T-helper 2 cell treated with Interferon-gamma antibody and Interleukin-4, amounts not matched to agents 5 μg/mL and 100 μg/mL, for 36 hours (primary cell): ENCODE measurements at regions not wholly inside any gene's neighbourhood (a gene's known extent, or its start where the extent isn't known, plus 50 kb on each side); places are given as distances from the start of the nearest gene placed in this dataset.

Source experiments
- DNase-seq: peaks from one replicate; pipeline ENCODE4 v3.0.0; 2021; ENCODE audit warnings: low spot score
- H3K27ac Mint-ChIP-seq: one replicate; pipeline ENCODE4 v1.8.0; 2021; ENCODE audit warnings: mild to moderate bottlenecking, mixed read lengths
- H3K27me3 Mint-ChIP-seq: one replicate; pipeline ENCODE4 v1.8.0; 2021; ENCODE audit warnings: low read depth, mixed read lengths
- H3K36me3 Mint-ChIP-seq: one replicate; pipeline ENCODE4 v1.8.0; 2021; ENCODE audit warnings: low read depth, mixed read lengths
- H3K4me1 Mint-ChIP-seq: one replicate; pipeline ENCODE4 v1.8.0; 2021; ENCODE audit warnings: low read depth, mixed read lengths
- H3K4me3 Mint-ChIP-seq: one replicate; pipeline ENCODE4 v1.8.0; 2022; ENCODE audit warnings: mild to moderate bottlenecking, moderate library complexity, mixed read lengths
- H3K9me3 Mint-ChIP-seq: one replicate; pipeline ENCODE4 v1.8.0; 2021; ENCODE audit warnings: mixed read lengths

GRCh38 chr3:99114565-99115291 is 213.2 kb upstream of the DCBLD2 start:
- no peaks in the 10 kb centered on the region for H3K36me3 Mint-ChIP-seq
- no peak overlapping the region for H3K27ac Mint-ChIP-seq
- H3K4me3 Mint-ChIP-seq: no peak overlapping the region
- no peaks in the 10 kb centered on the region for H3K4me1 Mint-ChIP-seq
- no peaks in the 10 kb centered on the region for H3K9me3 Mint-ChIP-seq
- no peaks in the 10 kb centered on the region for H3K27me3 Mint-ChIP-seq
- no peak for DNase-seq

GRCh38 chr3:99111235-99111634 is 209.7 kb upstream of the DCBLD2 start:
- Mint-ChIP-seq H3K4me3 (no peak overlapping the region), H3K4me1 (no peaks in the 10 kb centered on the region), H3K36me3 (no peaks in the 10 kb centered on the region), H3K9me3 (no peaks in the 10 kb centered on the region), H3K27ac (no peak overlapping the region), H3K27me3 (no peaks in the 10 kb centered on the region)
- DNase-seq: no peak

GRCh38 chr3:99110401-99110800 is 208.9 kb upstream of the DCBLD2 start:
- Mint-ChIP-seq H3K27me3 (no peaks in the 10 kb centered on the region), H3K36me3 (no peaks in the 10 kb centered on the region), H3K4me3 (no peak overlapping the region), H3K4me1 (no peaks in the 10 kb centered on the region), H3K9me3 (no peaks in the 10 kb centered on the region), H3K27ac (no peak overlapping the region)
- DNase-seq: no peak

- H3K27ac Mint-ChIP-seq: no peak overlapping the region
- H3K9me3 Mint-ChIP-seq: no peaks in the 10 kb centered on the region
- no peak for DNase-seq
- no peaks in the 10 kb centered on the region for H3K36me3 Mint-ChIP-seq
- H3K4me1 Mint-ChIP-seq: no peaks in the 10 kb centered on the region
- no peaks in the 10 kb centered on the region for H3K27me3 Mint-ChIP-seq
- no peak overlapping the region for H3K4me3 Mint-ChIP-seq
Observed at GRCh38 chr3:99108508-99108907, 207.0 kb upstream of the DCBLD2 start.

- Mint-ChIP-seq H3K27me3 (no peaks in the 10 kb centered on the region), H3K4me3 (no peak overlapping the region), H3K4me1 (no peaks in the 10 kb centered on the region), H3K36me3 (no peaks in the 10 kb centered on the region), H3K27ac (no peak overlapping the region), H3K9me3 (no peaks in the 10 kb centered on the region)
- no peak for DNase-seq
Observed at GRCh38 chr3:99094606-99095005, 193.1 kb upstream of the DCBLD2 start.

GRCh38 chr3:99087277-99087676 is 185.8 kb upstream of the DCBLD2 start:
- Mint-ChIP-seq H3K36me3 (no peaks in the 10 kb centered on the region), H3K4me1 (no peaks in the 10 kb centered on the region), H3K4me3 (no peak overlapping the region), H3K9me3 (no peaks in the 10 kb centered on the region), H3K27ac (no peak overlapping the region), H3K27me3 (no peaks in the 10 kb centered on the region)
- no peak for DNase-seq

GRCh38 chr3:99084826-99085225 is 183.3 kb upstream of the DCBLD2 start:
- no peak for DNase-seq
- Mint-ChIP-seq H3K27me3 (no peaks in the 10 kb centered on the region), H3K36me3 (no peaks in the 10 kb centered on the region), H3K4me3 (no peak overlapping the region), H3K4me1 (no peaks in the 10 kb centered on the region), H3K9me3 (no peaks in the 10 kb centered on the region), H3K27ac (no peak overlapping the region)

GRCh38 chr3:99084156-99084555 is 182.7 kb upstream of the DCBLD2 start:
- H3K27ac Mint-ChIP-seq: no peak overlapping the region
- no peak overlapping the region for H3K4me3 Mint-ChIP-seq
- no peaks in the 10 kb centered on the region for H3K27me3 Mint-ChIP-seq
- H3K4me1 Mint-ChIP-seq: no peaks in the 10 kb centered on the region
- DNase-seq: no peak
- no peaks in the 10 kb centered on the region for H3K36me3 Mint-ChIP-seq
- H3K9me3 Mint-ChIP-seq: no peaks in the 10 kb centered on the region

GRCh38 chr3:99071096-99071495 is 169.6 kb upstream of the DCBLD2 start:
- H3K4me1 Mint-ChIP-seq: no peaks in the 10 kb centered on the region
- no peak for DNase-seq

GRCh38 chr3:99069973-99070372 is 168.5 kb upstream of the DCBLD2 start:
- H3K27ac Mint-ChIP-seq: no peak overlapping the region
- no peak overlapping the region for H3K4me3 Mint-ChIP-seq
- no peak for DNase-seq
- H3K9me3 Mint-ChIP-seq: no peaks in the 10 kb centered on the region
- no peaks in the 10 kb centered on the region for H3K36me3 Mint-ChIP-seq
- no peaks in the 10 kb centered on the region for H3K4me1 Mint-ChIP-seq
- H3K27me3 Mint-ChIP-seq: no peaks in the 10 kb centered on the region

More at GRCh38 chr3:99071096-99071495, 169.6 kb upstream of the DCBLD2 start:
- Mint-ChIP-seq H3K27me3 (no peaks in the 10 kb centered on the region), H3K36me3 (no peaks in the 10 kb centered on the region), H3K4me3 (no peak overlapping the region), H3K9me3 (no peaks in the 10 kb centered on the region), H3K27ac (no peak overlapping the region)

- no peaks in the 10 kb centered on the region for H3K9me3 Mint-ChIP-seq
- no peak for DNase-seq
- H3K4me1 Mint-ChIP-seq: no peaks in the 10 kb centered on the region
- H3K27ac Mint-ChIP-seq: no peak overlapping the region
- no peaks in the 10 kb centered on the region for H3K36me3 Mint-ChIP-seq
- no peaks in the 10 kb centered on the region for H3K27me3 Mint-ChIP-seq
- H3K4me3 Mint-ChIP-seq: no peak overlapping the region
Observed at GRCh38 chr3:99066863-99067262, 165.4 kb upstream of the DCBLD2 start.

- no peaks in the 10 kb centered on the region for H3K27me3 Mint-ChIP-seq
- no peak overlapping the region for H3K4me3 Mint-ChIP-seq
- H3K9me3 Mint-ChIP-seq: no peaks in the 10 kb centered on the region
- no peaks in the 10 kb centered on the region for H3K36me3 Mint-ChIP-seq
- H3K4me1 Mint-ChIP-seq: no peaks in the 10 kb centered on the region
- H3K27ac Mint-ChIP-seq: no peak overlapping the region
- no peak for DNase-seq
Observed at GRCh38 chr3:99049164-99049563, 147.7 kb upstream of the DCBLD2 start.

- Mint-ChIP-seq H3K36me3 (no peaks in the 10 kb centered on the region), H3K9me3 (peaks cover 2% of the 10 kb centered on the region), H3K4me1 (no peaks in the 10 kb centered on the region), H3K27me3 (no peaks in the 10 kb centered on the region), H3K4me3 (no peak overlapping the region), H3K27ac (no peak overlapping the region)
- no peak for DNase-seq
Observed at GRCh38 chr3:99041747-99042146, 140.3 kb upstream of the DCBLD2 start.

GRCh38 chr3:99031778-99032177 is 130.3 kb upstream of the DCBLD2 start:
- H3K36me3 Mint-ChIP-seq: no peaks in the 10 kb centered on the region
- H3K27me3 Mint-ChIP-seq: no peaks in the 10 kb centered on the region
- no peaks in the 10 kb centered on the region for H3K4me1 Mint-ChIP-seq
- H3K27ac Mint-ChIP-seq: no peak overlapping the region
- peaks cover 13% of the 10 kb centered on the region for H3K9me3 Mint-ChIP-seq
- no peak overlapping the region for H3K4me3 Mint-ChIP-seq
- DNase-seq: no peak

GRCh38 chr3:99023590-99024192 is 122.2 kb upstream of the DCBLD2 start:
- no peak for DNase-seq
- no peak overlapping the region for H3K4me3 Mint-ChIP-seq
- H3K27ac Mint-ChIP-seq: no peak overlapping the region
- no peaks in the 10 kb centered on the region for H3K36me3 Mint-ChIP-seq
- H3K4me1 Mint-ChIP-seq: no peaks in the 10 kb centered on the region
- H3K9me3 Mint-ChIP-seq: peaks cover 11% of the 10 kb centered on the region
- peaks cover 3% of the 10 kb centered on the region for H3K27me3 Mint-ChIP-seq
